Posterior cingulate gyrus (tissue), 11 donors: ENCODE measurements at regions not wholly inside any gene's neighbourhood (a gene's known extent, or its start where the extent isn't known, plus 50 kb on each side); places are given as distances from the start of the nearest gene placed in this dataset.
A peak's percentile ranks its signal among the peaks of the same experiment; 100 is the strongest.
"Not testable (repeated sequence)": the region's sequence is repeated elsewhere in the genome, so short reads cannot be mapped to it uniquely, and the experiment has no call there.

Experiments used
- DNase-seq, 10 donors: peaks; one replicate each; pipeline versions ENCODE4 v3.0.0 to v3.0.0-alpha.2; 2020 to 2021; ENCODE audit warnings: mixed read lengths in 3 of 10
- intact Hi-C: fragments of 100-400 bp; cut with DNase I; formaldehyde crosslinking; loops from one replicate; pipeline ENCODE4 v1.15.1; 2023

- DNase-seq, result no peak
- intact Hi-C loops, result no loop called here
Observed at GRCh38 chr6:919500-919899, 226.6 kb upstream of the EXOC2 start.

GRCh38 chr6:917939-918338 lies 225.0 kb upstream of the EXOC2 start:
- intact Hi-C loops, result no loop called here
- no peak for DNase-seq

GRCh38 chr6:917296-917695 lies 224.4 kb upstream of the EXOC2 start:
- intact Hi-C loops, result no loop called here
- DNase-seq, result no peak

- no peak for DNase-seq
- intact Hi-C loops, result no loop called here
Observed at GRCh38 chr6:916131-916530, 223.2 kb upstream of the EXOC2 start.

GRCh38 chr6:912871-913835 lies 220.2 kb upstream of the EXOC2 start:
- intact Hi-C loops, result no loop called here
- DNase-seq, result peak in 3 of 10 donors; percentile 19 to 25 (median 24)

- intact Hi-C loops, result no loop called here
- no peak for DNase-seq
Observed at GRCh38 chr6:907928-908327, 215.0 kb upstream of the EXOC2 start.

- intact Hi-C loops, result no loop called here
- DNase-seq, result no peak
Observed at GRCh38 chr6:906920-907319, 214.0 kb upstream of the EXOC2 start.

GRCh38 chr6:905556-905955 lies 212.6 kb upstream of the EXOC2 start:
- intact Hi-C loops, result no loop called here
- DNase-seq, result no peak

- intact Hi-C loops, result no loop called here
Observed at GRCh38 chr6:904994-905393, 212.1 kb upstream of the EXOC2 start.

GRCh38 chr6:903761-904160 lies 210.8 kb upstream of the EXOC2 start:
- no peak for DNase-seq

More at GRCh38 chr6:904994-905393, 212.1 kb upstream of the EXOC2 start:
- no peak for DNase-seq

GRCh38 chr6:901696-902460 lies 208.9 kb upstream of the EXOC2 start:
- intact Hi-C loops, result no loop called here
- DNase-seq, result no peak

More at GRCh38 chr6:903761-904160, 210.8 kb upstream of the EXOC2 start:
- intact Hi-C loops, result no loop called here

- intact Hi-C loops, result no loop called here
- no peak for DNase-seq
Observed at GRCh38 chr6:900716-901605, 208.0 kb upstream of the EXOC2 start.

- intact Hi-C loops, result no loop called here
- no peak for DNase-seq
Observed at GRCh38 chr6:897528-898207, 204.7 kb upstream of the EXOC2 start.

- DNase-seq, result no peak
- intact Hi-C loops, result no loop called here
Observed at GRCh38 chr6:894274-894673, 201.3 kb upstream of the EXOC2 start.

GRCh38 chr6:890995-891394 lies 198.1 kb upstream of the EXOC2 start:
- DNase-seq, result no peak
- intact Hi-C loops, result no loop called here

GRCh38 chr6:890201-890600 lies 197.3 kb upstream of the EXOC2 start:
- no peak for DNase-seq

GRCh38 chr6:887583-888235 lies 194.8 kb upstream of the EXOC2 start:
- no peak for DNase-seq
- intact Hi-C loops, result no loop called here

More at GRCh38 chr6:890201-890600, 197.3 kb upstream of the EXOC2 start:
- intact Hi-C loops, result no loop called here

GRCh38 chr6:886116-886515 lies 193.2 kb upstream of the EXOC2 start:
- intact Hi-C loops, result not testable (repeated sequence)

GRCh38 chr6:885051-885590 lies 192.2 kb upstream of the EXOC2 start:
- DNase-seq, result no peak
- intact Hi-C loops, result no loop called here

More at GRCh38 chr6:886116-886515, 193.2 kb upstream of the EXOC2 start:
- DNase-seq, result not testable (repeated sequence)
